Spleen (tissue), 11 donors: ENCODE measurements at regions not wholly inside any gene's neighbourhood (a gene's known extent, or its start where the extent isn't known, plus 50 kb on each side); places are given as distances from the start of the nearest gene placed in this dataset.
"Not testable (repeated sequence)": the region's sequence is repeated elsewhere in the genome, so short reads cannot be mapped to it uniquely, and the experiment has no call there.

Experiments
- DNase-seq: peaks from one replicate; pipeline ENCODE4 v3.0.0-alpha.2; 2020
- H3K27ac ChIP-seq, 8 donors: fragments of 200-600 bp; sonication (generic) in 7 of 8; 1 replicate in 4 of 8; 2 replicates in 4 of 8; pipeline versions ENCODE4 v1.5.0 to v1.8.0; 2016 to 2021; ENCODE audit warnings: inconsistent platforms in 4 of 8, mild to moderate bottlenecking in 4 of 8, moderate library complexity in 1 of 8
- H3K27me3 ChIP-seq, 7 donors: fragments of 200-600 bp; sonication (generic) in 6 of 7; replicated peaks in 1 of 7; 1 replicate in 4 of 7; 2 replicates in 3 of 7; pipeline versions ENCODE4 v1.5.0 to v1.8.0; 2016 to 2021; ENCODE audit warnings: inconsistent platforms in 3 of 7, mild to moderate bottlenecking in 1 of 7
- H3K36me3 ChIP-seq, 6 donors: fragments of 200-600 bp; sonication (generic) in 5 of 6; 1 replicate in 4 of 6; 2 replicates in 2 of 6; pipeline versions ENCODE4 v1.5.0 to v1.8.0; 2016 to 2021; ENCODE audit warnings: inconsistent platforms in 2 of 6
- H3K4me1 ChIP-seq, 6 donors: fragments of 200-600 bp; sonication (generic) in 5 of 6; 1 replicate in 3 of 6; 2 replicates in 3 of 6; pipeline versions ENCODE4 v1.5.0 to v1.8.0; 2016 to 2021; ENCODE audit warnings: inconsistent platforms in 3 of 6
- H3K4me3 ChIP-seq, 8 donors: fragments of 200-600 bp; sonication (generic) in 7 of 8; 1 replicate in 4 of 8; 2 replicates in 4 of 8; pipeline versions ENCODE4 v1.5.0 to v1.8.0; 2016 to 2021; ENCODE audit warnings: inconsistent platforms in 4 of 8, mild to moderate bottlenecking in 4 of 8, moderate library complexity in 2 of 8
- H3K9me3 ChIP-seq, 8 donors: fragments of 200-600 bp; sonication (generic) in 7 of 8; 1 replicate in 4 of 8; 2 replicates in 4 of 8; pipeline versions ENCODE4 v1.5.0 to v1.8.0; 2016 to 2021; ENCODE audit warnings: inconsistent platforms in 4 of 8
- POLR2A ChIP-seq, 3 donors: fragments of 450-650 bp; IDR thresholded peaks; one replicate each; pipeline ENCODE4 v1.5.1; 2017; ENCODE audit warnings: antibody characterized with exemption in 3 of 3, mild to moderate bottlenecking in 1 of 3
- POLR2AphosphoS5 ChIP-seq, 3 donors: sonication (generic); formaldehyde crosslinking; IDR thresholded peaks; one replicate each; pipeline ENCODE4 v1.5.1; 2017; ENCODE audit warnings: antibody characterized with exemption in 3 of 3
- WGBS, 5 donors: extraction: QIAGEN DNeasy Blood & Tissue Kit in 3 of 5; methylation state at CpG; one replicate each; pipeline versions ENCODE4 v1.1.5 to v1.1.7; 2013 to 2018; 5-methylcytosine and 5-hydroxymethylcytosine counted together
- intact Hi-C: fragments of 100-400 bp; cut with DNase I; formaldehyde crosslinking; loops from one replicate; pipeline ENCODE4 v1.15.0; 2023; ENCODE audit warnings: low total_unique reads
- TF ChIP-seq, protein P1 (sequence below), 11 experiments: fragments of 200-600 bp in 7 of 11; fragments of 450-650 bp in 4 of 11; sonication (generic) in 4 of 11; IDR thresholded peaks in 8 of 11; conservative IDR thresholded peaks in 3 of 11; 1 replicate in 7 of 11; 2 replicates in 4 of 11; pipeline versions ENCODE4 v1.4.0 to v1.8.0; 2016 to 2021; ENCODE audit warnings: antibody characterized with exemption in 11 of 11, inconsistent platforms in 4 of 11, mild to moderate bottlenecking in 1 of 11
- donor health status: healthy with polysubstance abuse.
- donor health status: DM: no; HTN: no; CAD: no; lungs with moderate emphysema.
- donor health status: DM: no; HTN: no; CAD: no.
- donor health status: Bipolar disorder and iron deficiency.
- donor health status: healthy.
- donor health status: DM: no; HTN: no; CAD: no.
- donor health status: DM: yes; HTN: yes; CAD: no.

DNA sequence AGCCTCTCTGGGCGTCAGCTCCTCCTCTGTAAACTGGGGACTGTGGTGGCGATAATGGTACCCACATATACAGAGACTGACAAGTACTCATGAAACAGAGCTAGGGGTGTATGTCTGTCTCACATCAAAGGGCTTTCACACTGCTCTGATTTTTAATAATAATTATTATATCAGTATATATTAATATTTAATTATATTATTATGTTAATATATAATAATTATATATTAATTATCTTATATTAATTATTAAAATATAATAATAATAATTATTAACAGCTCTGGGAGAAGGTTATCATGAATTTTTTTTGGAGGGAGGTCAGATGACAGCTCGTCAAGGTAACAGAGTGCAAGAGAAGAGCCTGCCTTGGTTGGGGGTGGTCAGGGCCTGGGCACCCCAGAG is 173.6 kb downstream of the NRN1 start:
- intact Hi-C loops, result no loop called here
- H3K9me3 ChIP-seq, result no peaks in the 10 kb centered on the region
- 83 to 98% (median 90%) methylated on average over 3 of the region's 3 CpGs for WGBS, 5 donors
- H3K36me3 ChIP-seq, result no peaks in the 10 kb centered on the region
- H3K4me1 ChIP-seq, result peaks cover 0 to 29% (median 16%) of the 10 kb centered on the region in 6 donors
- TF ChIP-seq, protein P1, sequence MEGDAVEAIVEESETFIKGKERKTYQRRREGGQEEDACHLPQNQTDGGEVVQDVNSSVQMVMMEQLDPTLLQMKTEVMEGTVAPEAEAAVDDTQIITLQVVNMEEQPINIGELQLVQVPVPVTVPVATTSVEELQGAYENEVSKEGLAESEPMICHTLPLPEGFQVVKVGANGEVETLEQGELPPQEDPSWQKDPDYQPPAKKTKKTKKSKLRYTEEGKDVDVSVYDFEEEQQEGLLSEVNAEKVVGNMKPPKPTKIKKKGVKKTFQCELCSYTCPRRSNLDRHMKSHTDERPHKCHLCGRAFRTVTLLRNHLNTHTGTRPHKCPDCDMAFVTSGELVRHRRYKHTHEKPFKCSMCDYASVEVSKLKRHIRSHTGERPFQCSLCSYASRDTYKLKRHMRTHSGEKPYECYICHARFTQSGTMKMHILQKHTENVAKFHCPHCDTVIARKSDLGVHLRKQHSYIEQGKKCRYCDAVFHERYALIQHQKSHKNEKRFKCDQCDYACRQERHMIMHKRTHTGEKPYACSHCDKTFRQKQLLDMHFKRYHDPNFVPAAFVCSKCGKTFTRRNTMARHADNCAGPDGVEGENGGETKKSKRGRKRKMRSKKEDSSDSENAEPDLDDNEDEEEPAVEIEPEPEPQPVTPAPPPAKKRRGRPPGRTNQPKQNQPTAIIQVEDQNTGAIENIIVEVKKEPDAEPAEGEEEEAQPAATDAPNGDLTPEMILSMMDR (IDR thresholded peaks at IDR 0.05 in 8 of 11, conservative IDR thresholded peaks at IDR 0.05 in 3 of 11), result no peak
- TF ChIP-seq POLR2A (IDR thresholded peaks at IDR 0.05) (no peak), POLR2AphosphoS5 (IDR thresholded peaks at IDR 0.05) (no peak)
- H3K4me3 ChIP-seq, result peak overlapping the region in 1 of 8 donors; percentile 27
- H3K27ac ChIP-seq, result peak overlapping the region in 3 of 8 donors; percentile 63 to 82 (median 77)
- H3K27me3 ChIP-seq, result no peaks in the 10 kb centered on the region
- no peak for DNase-seq

DNA sequence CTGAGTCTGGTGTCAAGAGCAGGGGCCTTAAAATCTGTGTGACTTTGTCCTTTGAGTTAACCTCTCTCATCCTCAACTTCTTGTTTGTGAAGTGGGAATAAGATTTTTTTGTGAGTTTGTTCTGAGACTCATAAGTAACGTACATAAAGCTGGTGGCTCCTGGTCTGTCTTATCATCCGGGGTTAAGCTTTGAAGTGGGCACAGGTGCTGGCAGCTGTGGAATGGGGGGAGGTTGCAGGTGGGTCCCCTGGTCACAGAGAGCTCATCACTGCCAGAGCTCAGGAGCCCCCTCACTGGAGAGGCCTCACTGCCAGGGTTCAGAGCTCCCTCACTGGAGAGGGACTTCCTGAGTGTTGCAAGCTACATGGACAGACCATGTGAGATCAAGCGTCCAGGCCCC is 174.1 kb downstream of the NRN1 start:
- WGBS, 5 donors, result 64 to 85% (median 70%) methylated on average over 2 to 3 of the region's 3 CpGs
- peak; percentile 50 for DNase-seq
- H3K36me3 ChIP-seq, result no peaks in the 10 kb centered on the region
- H3K27ac ChIP-seq, result peak overlapping the region in 5 of 8 donors; percentile 7 to 82 (median 65)
- H3K4me3 ChIP-seq, result peak overlapping the region in 1 of 8 donors; percentile 27
- intact Hi-C loops, result no loop called here
- no peaks in the 10 kb centered on the region for H3K27me3 ChIP-seq
- TF ChIP-seq, protein P1 (IDR thresholded peaks at IDR 0.05 in 8 of 11, conservative IDR thresholded peaks at IDR 0.05 in 3 of 11), result no peak
- TF ChIP-seq POLR2A (IDR thresholded peaks at IDR 0.05) (no peak), POLR2AphosphoS5 (IDR thresholded peaks at IDR 0.05) (no peak)
- H3K4me1 ChIP-seq, result peaks cover 0 to 32% (median 16%) of the 10 kb centered on the region in 6 donors
- no peaks in the 10 kb centered on the region for H3K9me3 ChIP-seq

DNA sequence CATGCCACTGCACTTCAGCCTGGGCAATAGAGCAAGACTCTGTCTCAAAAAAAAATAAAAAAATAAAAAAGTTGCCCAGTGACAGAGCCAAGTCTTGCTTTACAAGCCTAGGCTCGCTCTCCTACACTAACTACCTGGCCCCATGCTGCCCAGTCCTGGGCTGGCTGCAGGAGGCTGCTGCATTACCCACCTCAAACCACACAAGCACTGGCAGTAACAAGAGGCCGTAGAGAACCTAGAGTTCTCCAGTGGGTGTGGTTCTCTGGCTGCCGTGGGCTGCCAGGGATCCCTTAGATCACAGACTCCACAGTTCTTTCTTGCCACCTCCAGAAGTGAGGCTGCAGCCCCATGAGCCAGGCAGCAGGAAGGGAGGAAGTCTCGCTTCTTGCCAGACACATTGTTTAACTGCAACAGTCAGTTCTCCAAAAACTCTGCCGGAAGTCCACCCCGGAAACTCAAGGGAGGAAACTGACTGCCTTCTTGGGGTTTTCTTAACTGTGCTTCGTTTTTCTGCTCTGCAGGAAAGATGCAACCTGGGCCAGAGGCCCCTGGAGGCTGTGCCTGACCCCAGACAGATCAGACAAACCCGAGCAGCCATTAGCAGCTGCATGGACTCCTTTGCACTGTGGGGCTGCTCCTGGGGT is 175.4 kb downstream of the NRN1 start:
- intact Hi-C loops, H3K27me3 ChIP-seq, H3K9me3 ChIP-seq, H3K36me3 ChIP-seq: not testable (repeated sequence)
- WGBS, 5 donors, result 15 to 26% (median 16%) methylated on average over 7 to 8 of the region's 8 CpGs
- DNase-seq, result peak; percentile 85
- Histone ChIP-seq H3K4me1 (peaks cover 0 to 40% (median 16%) of the 10 kb centered on the region in 6 donors), H3K27ac (peak overlapping the region in 7 of 8 donors; percentile 14 to 82 (median 63)), H3K4me3 (peak overlapping the region in 1 of 8 donors; percentile 41)
- TF ChIP-seq POLR2AphosphoS5 (IDR thresholded peaks at IDR 0.05), result peak in 1 of 3 donors; percentile 32

DNA sequence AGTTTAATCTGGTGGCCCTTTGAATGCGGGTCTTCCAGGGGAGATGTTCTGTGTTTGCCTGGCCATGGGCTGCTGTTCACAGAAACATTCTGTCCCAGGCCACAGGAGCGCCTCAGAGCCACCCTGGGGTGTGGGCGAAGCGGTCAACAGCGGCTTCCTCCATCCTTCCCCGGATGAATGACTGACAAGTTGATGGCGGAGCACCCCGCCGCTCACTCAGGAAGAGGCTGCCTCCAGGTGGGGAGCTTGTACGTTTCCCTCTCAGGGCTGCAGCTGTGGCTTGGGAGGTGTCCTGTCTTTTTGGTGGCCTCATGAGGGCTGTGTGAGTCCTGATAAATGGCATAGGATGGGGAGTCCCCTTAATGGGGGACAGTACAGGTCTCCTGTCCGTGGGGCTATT is 178.4 kb downstream of the NRN1 start:
- WGBS, 5 donors, result 51 to 67% (median 61%) methylated on average over 11 of the region's 11 CpGs
- H3K27me3 ChIP-seq, result no peaks in the 10 kb centered on the region
- H3K36me3 ChIP-seq, result no peaks in the 10 kb centered on the region
- H3K9me3 ChIP-seq, result no peaks in the 10 kb centered on the region
- H3K4me1 ChIP-seq, result peaks cover 0 to 40% (median 16%) of the 10 kb centered on the region in 6 donors
- intact Hi-C loops, result no loop called here
- DNase-seq, result no peak
- no peak for TF ChIP-seq POLR2A (IDR thresholded peaks at IDR 0.05)
- TF ChIP-seq, protein P1 (IDR thresholded peaks at IDR 0.05 in 8 of 11, conservative IDR thresholded peaks at IDR 0.05 in 3 of 11), result no peak
- no peak for TF ChIP-seq POLR2AphosphoS5 (IDR thresholded peaks at IDR 0.05)
- H3K4me3 ChIP-seq, result no peak overlapping the region
- no peak overlapping the region for H3K27ac ChIP-seq
